Parathyroid adenoma (tissue), 2 donors: ENCODE measurements at regions not wholly inside any gene's neighbourhood (a gene's known extent, or its start where the extent isn't known, plus 50 kb on each side); places are given as distances from the start of the nearest gene placed in this dataset.
A peak's percentile ranks its signal among the peaks of the same experiment; 100 is the strongest.

Source experiments
- H2AFZ ChIP-seq: fragments of 300-600 bp; sonication (generic); one replicate; pipeline ENCODE4 v1.7.0; 2017; ENCODE audit warnings: antibody characterized with exemption, mild to moderate bottlenecking
- H3K27ac ChIP-seq: fragments of 300-600 bp; sonication (generic); one replicate; pipeline ENCODE4 v1.7.0; 2017
- H3K27me3 ChIP-seq: fragments of 300-600 bp; sonication (generic); one replicate; pipeline ENCODE4 v1.7.0; 2017; ENCODE audit warnings: low read length; ENCODE audit not compliant: control insufficient read depth, insufficient read depth
- H3K36me3 ChIP-seq: fragments of 300-600 bp; sonication (generic); one replicate; pipeline ENCODE4 v1.7.0; 2017; ENCODE audit warnings: low read length; ENCODE audit not compliant: control insufficient read depth, insufficient read depth
- H3K4me1 ChIP-seq: fragments of 300-600 bp; sonication (generic); one replicate; pipeline ENCODE4 v1.7.0; 2017; ENCODE audit warnings: control low read depth
- H3K4me2 ChIP-seq: fragments of 300-600 bp; sonication (generic); one replicate; pipeline ENCODE4 v1.7.0; 2017; ENCODE audit warnings: low read length
- H3K4me3 ChIP-seq: fragments of 300-600 bp; sonication (generic); one replicate; pipeline ENCODE4 v1.7.0; 2017; ENCODE audit warnings: low read depth, low read length
- H3K79me2 ChIP-seq: fragments of 300-600 bp; sonication (generic); one replicate; pipeline ENCODE4 v1.7.0; 2017; ENCODE audit warnings: control low read depth
- H3K9ac ChIP-seq: fragments of 300-600 bp; sonication (generic); one replicate; pipeline ENCODE4 v1.7.0; 2017; ENCODE audit warnings: mild to moderate bottlenecking
- H3K9me3 ChIP-seq: fragments of 300-600 bp; sonication (generic); one replicate; pipeline ENCODE4 v1.7.0; 2017; ENCODE audit warnings: low read length; ENCODE audit not compliant: control insufficient read depth
- CTCF ChIP-seq: fragments of 300-600 bp; sonication (generic); IDR thresholded peaks from one replicate; pipeline ENCODE4 v1.7.0; 2017; ENCODE audit warnings: antibody characterized with exemption, mild to moderate bottlenecking
- donor health status: primary hyperparathyroidism.

GRCh38 chrX:40494005-40494404, 86.8 kb upstream of the ATP6AP2 start:
- H3K4me1 ChIP-seq, result no peaks in the 10 kb centered on the region
- no peak overlapping the region for H3K4me2 ChIP-seq
- no peak overlapping the region for H2AFZ ChIP-seq
- H3K27me3 ChIP-seq, result no peaks in the 10 kb centered on the region
- no peaks in the 10 kb centered on the region for H3K36me3 ChIP-seq
- H3K79me2 ChIP-seq, result no peaks in the 10 kb centered on the region
- H3K9ac ChIP-seq, result no peak overlapping the region
- no peak for TF ChIP-seq CTCF
- no peaks in the 10 kb centered on the region for H3K9me3 ChIP-seq
- no peak overlapping the region for H3K4me3 ChIP-seq
- no peak overlapping the region for H3K27ac ChIP-seq

GRCh38 chrX:40488296-40488695, 92.5 kb upstream of the ATP6AP2 start:
- Histone ChIP-seq H3K27me3 (no peaks in the 10 kb centered on the region), H3K27ac (no peak overlapping the region), H3K9me3 (no peaks in the 10 kb centered on the region), H3K9ac (no peak overlapping the region), H3K4me2 (no peak overlapping the region), H3K36me3 (no peaks in the 10 kb centered on the region), H3K4me1 (peaks cover 9% of the 10 kb centered on the region), H3K79me2 (no peaks in the 10 kb centered on the region), H2AFZ (no peak overlapping the region), H3K4me3 (no peak overlapping the region)
- TF ChIP-seq CTCF, result no peak

DNA sequence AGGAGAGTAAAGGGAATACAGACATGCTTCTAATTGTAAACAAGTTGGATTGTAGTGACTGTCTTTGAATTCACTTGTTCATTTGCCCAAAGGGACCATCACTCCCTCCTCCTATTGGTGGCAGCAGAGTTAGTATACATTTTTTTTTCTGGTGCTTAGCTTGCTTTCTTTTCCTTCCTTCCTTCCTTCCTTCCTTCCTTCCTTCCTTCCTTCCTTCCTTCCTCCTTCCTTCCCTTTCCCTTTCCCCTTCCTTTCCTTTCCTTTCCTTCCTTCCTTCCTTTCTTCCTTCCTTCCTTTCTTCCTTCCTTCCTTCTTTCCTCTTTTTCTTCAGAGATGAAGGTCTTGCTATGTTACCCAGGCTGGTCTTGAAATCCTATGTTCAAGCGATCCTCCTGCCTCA, 94.8 kb upstream of the ATP6AP2 start:
- Histone ChIP-seq H3K4me3 (no peak overlapping the region), H3K9me3 (no peaks in the 10 kb centered on the region), H3K79me2 (no peaks in the 10 kb centered on the region), H3K27ac (no peak overlapping the region), H3K9ac (no peak overlapping the region), H2AFZ (no peak overlapping the region), H3K4me1 (peaks cover 12% of the 10 kb centered on the region), H3K36me3 (no peaks in the 10 kb centered on the region), H3K4me2 (no peak overlapping the region), H3K27me3 (no peaks in the 10 kb centered on the region)
- TF ChIP-seq CTCF, result no peak

GRCh38 chrX:40485102-40485826, 95.5 kb upstream of the ATP6AP2 start:
- no peaks in the 10 kb centered on the region for H3K79me2 ChIP-seq
- peaks cover 12% of the 10 kb centered on the region for H3K4me1 ChIP-seq
- H2AFZ ChIP-seq, result peak overlapping the region; percentile 89
- H3K27ac ChIP-seq, result peak overlapping the region; percentile 91
- H3K9me3 ChIP-seq, result no peaks in the 10 kb centered on the region
- no peaks in the 10 kb centered on the region for H3K36me3 ChIP-seq
- no peaks in the 10 kb centered on the region for H3K27me3 ChIP-seq
- H3K4me2 ChIP-seq, result no peak overlapping the region
- H3K9ac ChIP-seq, result no peak overlapping the region
- H3K4me3 ChIP-seq, result no peak overlapping the region
- TF ChIP-seq CTCF, result no peak
